Cardiac septum (tissue), 1 donor: ENCODE measurements at regions not wholly inside any gene's neighbourhood (a gene's known extent, or its start where the extent isn't known, plus 50 kb on each side); places are given as distances from the start of the nearest gene placed in this dataset.

Experiments
- DNase-seq: peaks from one replicate; pipeline ENCODE4 v3.0.0-alpha.2; 2020; ENCODE audit warnings: low spot score
- intact Hi-C: fragments of 100-400 bp; cut with DNase I; formaldehyde crosslinking; loops from one replicate; pipeline ENCODE4 v1.14.0; 2022
- donor health status: DM: no; HTN: no; CAD: no.

- intact Hi-C loops, result no loop called here
Measured at GRCh38 chr18:56329536-56329935, 308.9 kb downstream of the TXNL1 start.

DNA sequence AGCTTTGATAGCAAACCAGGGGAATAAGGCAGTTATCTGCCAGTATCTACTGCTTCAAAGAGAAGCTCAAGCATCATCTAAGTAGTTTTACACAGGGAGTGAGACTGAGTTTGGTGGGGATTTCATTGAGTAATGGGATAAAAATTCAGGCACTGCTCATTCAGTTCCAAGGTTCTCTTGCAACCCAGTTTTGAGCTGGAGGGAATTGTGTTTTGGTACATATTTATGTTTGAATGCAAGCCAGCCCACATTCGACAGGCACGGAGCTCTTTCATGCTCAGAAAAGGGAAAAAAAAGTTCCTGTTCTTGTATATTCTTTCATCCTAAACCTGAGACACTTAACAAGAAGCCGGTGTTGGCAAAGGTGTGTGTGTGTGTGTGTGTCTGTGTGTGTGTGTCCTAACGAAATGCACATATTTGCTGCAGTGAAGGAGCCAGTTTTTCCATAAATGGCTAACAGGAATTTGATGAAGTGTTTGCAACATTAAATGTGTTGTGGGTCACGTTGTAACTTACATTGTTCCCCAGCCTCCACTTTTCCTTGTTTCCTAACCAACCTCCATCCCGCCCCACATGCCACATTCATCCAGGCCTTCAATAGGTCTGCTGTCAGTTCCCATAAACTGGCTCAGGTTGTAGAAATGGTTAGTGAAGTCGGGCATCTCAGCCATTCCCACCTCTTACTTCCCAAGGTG is 311.1 kb downstream of the TXNL1 start:
- no peak for DNase-seq
- intact Hi-C loops, result no loop called here

More at GRCh38 chr18:56329536-56329935, 308.9 kb downstream of the TXNL1 start:
- no peak for DNase-seq

GRCh38 chr18:56326336-56327072 is 311.9 kb downstream of the TXNL1 start:
- intact Hi-C loops, result no loop called here
- no peak for DNase-seq

DNA sequence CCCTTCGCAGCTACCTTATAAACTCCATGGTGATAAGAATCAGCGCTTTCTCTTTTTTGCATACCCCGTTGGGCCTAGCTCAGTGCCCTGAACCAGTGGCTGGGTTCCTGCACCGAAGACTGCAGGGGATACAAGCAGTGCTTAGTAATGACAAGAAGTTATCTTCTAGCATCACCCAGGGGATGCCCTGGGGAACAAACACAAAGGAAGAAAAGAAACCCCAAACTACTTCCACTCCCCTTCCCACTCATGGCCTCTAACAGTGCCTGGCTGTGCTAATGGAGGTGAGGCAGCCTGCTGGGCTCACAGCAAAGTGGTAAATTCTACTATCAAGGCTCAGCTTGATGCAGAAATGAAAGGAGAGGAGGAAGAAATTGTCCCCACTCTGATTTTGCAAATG is 314.7 kb downstream of the TXNL1 start:
- intact Hi-C loops, result no loop called here
- no peak for DNase-seq

DNA sequence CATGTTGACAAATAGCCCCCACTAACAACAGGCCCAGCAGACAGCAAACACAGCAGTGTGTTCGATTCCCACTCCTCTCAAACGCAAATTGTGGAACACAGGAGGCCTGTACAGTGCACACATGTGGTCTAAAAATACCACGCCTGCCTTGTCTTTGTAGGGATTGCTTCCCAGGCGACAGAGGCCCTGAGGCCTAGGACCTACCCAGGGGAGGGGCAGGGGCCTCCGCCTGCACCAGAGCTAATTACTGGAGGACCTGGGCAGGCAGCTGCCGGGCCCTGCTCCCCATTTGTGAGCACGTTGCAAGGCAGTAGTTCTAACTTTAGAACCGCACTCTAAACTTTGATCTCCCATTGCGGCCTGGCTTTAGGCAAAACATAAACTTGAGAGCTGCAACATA is 316.0 kb downstream of the TXNL1 start:
- no peak for DNase-seq
- intact Hi-C loops, result no loop called here

DNA sequence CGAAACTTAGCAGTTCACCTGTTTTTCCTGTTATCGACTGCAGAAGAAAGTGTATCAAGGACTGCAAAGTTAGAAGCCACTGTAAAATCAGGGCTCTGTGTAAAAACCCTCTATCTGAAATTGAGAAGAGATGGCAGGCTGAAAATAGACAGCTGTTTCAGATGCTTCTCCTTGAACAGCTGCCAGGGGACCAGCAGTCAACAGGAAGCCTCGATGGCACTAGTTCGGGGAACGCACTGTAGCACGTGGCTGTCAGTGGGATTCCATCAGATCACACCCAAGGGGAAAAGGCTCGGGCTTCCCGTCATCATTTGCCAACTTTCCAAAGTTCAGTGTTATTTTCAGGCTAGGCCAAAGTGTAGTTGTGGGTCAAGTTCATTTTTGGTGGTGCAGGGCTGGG is 316.9 kb downstream of the TXNL1 start:
- intact Hi-C loops, result no loop called here
- DNase-seq, result no peak

- intact Hi-C loops, result no loop called here
Measured at GRCh38 chr18:56319953-56320352, 318.4 kb downstream of the TXNL1 start.

DNA sequence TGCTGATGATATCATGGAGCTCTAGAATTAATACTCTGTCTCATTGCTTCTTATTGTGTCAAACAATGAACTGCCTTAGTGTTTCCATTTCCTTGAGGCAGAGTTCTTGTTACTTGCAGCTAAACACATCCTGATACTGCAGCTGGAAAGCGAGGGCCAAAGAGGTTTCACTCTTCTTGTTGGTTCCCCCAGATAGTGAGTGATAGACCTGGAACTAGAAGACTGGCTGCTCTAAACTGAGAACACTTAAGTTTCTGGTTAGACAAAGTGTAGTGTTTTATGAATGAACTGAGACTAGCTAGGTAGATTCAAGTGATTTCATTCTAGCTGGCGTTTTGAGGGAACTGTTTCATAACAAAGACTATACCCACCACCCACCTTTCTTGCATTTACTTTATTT is 321.7 kb downstream of the TXNL1 start:
- intact Hi-C loops, result no loop called here

More at GRCh38 chr18:56319953-56320352, 318.4 kb downstream of the TXNL1 start:
- DNase-seq, result no peak

GRCh38 chr18:56315363-56315762 is 323.0 kb downstream of the TXNL1 start:
- intact Hi-C loops, result no loop called here
- no peak for DNase-seq

More for the DNA sequence above, 321.7 kb downstream of the TXNL1 start:
- DNase-seq, result no peak

- intact Hi-C loops, result no loop called here
- no peak for DNase-seq
Measured at GRCh38 chr18:56314396-56314795, 324.0 kb downstream of the TXNL1 start.

GRCh38 chr18:56312551-56313335 is 325.6 kb downstream of the TXNL1 start:
- DNase-seq, result no peak
- intact Hi-C loops, result no loop called here

- intact Hi-C loops, result no loop called here
Measured at GRCh38 chr18:56309104-56309503, 329.3 kb downstream of the TXNL1 start.

DNA sequence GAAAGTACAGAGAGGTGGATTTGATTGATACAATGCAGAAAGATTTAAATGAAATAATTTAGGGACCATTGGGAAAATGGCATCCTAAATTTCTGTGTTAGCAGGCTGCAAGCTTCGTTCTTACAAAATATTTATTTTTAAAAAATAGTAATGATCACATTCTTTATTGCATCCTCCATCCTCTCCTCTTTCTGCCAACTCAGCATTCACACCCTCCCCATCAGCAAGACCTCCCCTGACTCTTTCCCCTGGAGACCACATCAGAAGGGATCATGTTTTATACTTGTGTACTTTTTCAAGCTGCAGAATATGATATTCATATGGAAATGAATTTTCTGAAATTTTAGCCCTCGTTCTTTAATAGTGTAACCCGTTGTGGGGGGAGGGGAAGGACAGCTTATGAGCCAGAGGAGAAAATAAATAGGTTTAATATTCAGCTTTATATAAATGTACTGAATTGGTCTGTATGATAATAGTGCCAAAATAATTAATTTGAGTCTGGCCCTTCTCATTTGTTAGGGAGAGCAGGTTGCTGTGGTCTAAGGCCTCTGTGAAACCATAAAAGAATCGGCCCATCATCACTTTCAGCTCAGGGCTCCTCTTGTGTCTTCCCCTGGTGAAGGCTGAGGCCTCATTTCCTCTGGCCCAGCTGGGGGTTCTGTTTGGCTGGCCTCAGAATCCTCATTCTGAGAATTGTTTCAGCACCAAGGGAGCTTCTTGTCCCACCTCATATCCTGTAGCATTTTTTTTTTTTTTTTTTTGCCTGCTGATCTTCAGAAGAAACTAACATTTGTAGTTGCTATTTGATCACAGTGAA is 330.8 kb downstream of the TXNL1 start:
- intact Hi-C loops, result no loop called here
- DNase-seq, result no peak

More at GRCh38 chr18:56309104-56309503, 329.3 kb downstream of the TXNL1 start:
- DNase-seq, result no peak

- intact Hi-C loops, result no loop called here
- DNase-seq, result no peak
Measured at GRCh38 chr18:56306797-56307196, 331.6 kb downstream of the TXNL1 start.

- no peak for DNase-seq
- intact Hi-C loops, result no loop called here
Measured at GRCh38 chr18:56305583-56305982, 332.8 kb downstream of the TXNL1 start.

GRCh38 chr18:56302156-56302555 is 336.2 kb downstream of the TXNL1 start:
- no peak for DNase-seq
- intact Hi-C loops, result no loop called here

DNA sequence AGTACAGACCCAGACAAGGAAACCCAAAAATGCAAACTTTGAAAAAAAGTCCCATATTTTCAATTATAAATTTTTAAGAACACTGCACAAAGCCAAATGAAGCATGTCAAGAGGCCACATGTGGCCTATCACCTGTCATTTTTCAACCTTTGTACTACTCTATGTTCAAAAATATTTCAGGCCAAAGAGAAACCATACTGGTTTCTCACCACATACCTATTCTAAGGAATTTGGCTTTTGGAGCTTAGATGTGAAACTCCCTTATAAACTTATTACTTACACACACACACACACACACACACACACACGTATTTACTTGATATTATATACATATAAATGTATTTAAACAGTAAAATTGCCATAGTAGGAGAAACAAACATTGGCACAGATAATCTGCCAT is 338.7 kb downstream of the TXNL1 start:
- intact Hi-C loops, result no loop called here
- DNase-seq, result no peak

GRCh38 chr18:56298935-56299334 is 339.5 kb downstream of the TXNL1 start:
- intact Hi-C loops, result no loop called here
- DNase-seq, result no peak

DNA sequence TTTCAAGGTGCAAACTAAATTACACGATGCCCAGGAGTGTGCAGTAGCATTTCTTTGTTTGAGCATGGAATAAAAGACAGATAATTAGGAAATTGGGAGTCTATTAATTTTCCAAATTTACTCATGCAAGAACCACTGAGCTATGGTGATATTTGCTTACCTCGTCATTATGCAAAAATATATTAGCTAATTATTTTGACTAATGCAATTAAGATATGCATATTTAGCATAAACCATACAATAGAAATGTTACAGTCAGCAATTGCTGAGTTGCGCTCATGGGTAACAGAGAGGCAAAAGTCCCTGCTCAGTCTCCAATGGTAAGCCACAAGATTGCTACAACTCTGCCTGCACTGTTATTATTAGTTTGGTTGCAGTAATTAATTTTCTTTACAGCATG is 342.0 kb downstream of the TXNL1 start:
- intact Hi-C loops, result no loop called here
- no peak for DNase-seq
